Fibroblast of villous mesenchyme (primary cell): ENCODE measurements at regions not wholly inside any gene's neighbourhood (a gene's known extent, or its start where the extent isn't known, plus 50 kb on each side); places are given as distances from the start of the nearest gene placed in this dataset.

Experiments used
- DNase-seq: peaks from one replicate; pipeline ENCODE4 v3.0.0-alpha.2; 2010; ENCODE audit warnings: low read depth
- H3K4me3 ChIP-seq: 2 replicates; pipeline ENCODE4 v1.5.1; 2011; ENCODE audit warnings: low read depth, mild to moderate bottlenecking, low read length
- TF ChIP-seq, protein P1 (sequence below): IDR thresholded peaks from 2 replicates; pipeline ENCODE4 v1.5.1; 2012; ENCODE audit warnings: low read depth, mild to moderate bottlenecking, low read length; ENCODE audit not compliant: insufficient read depth

DNA sequence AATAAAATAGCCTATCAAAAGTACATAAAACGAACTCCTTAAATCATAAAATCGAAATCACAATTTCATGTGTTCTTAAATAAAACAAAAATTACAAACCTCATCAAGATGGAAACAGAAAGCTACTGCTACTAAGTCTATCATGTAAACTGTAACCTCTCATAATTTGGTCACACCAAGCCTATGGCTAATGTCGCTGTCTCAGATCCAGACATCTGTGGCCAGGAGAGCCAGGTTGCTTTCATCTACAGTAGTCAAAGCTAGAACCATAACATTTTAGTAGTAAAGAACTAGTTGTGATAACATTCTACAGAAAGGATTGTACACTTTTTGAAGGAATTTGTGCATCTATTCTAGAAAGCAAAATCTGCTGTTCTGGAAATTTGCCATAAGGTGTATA is 197.4 kb upstream of the MBNL1 start:
- no peak overlapping the region for H3K4me3 ChIP-seq
- no peak for DNase-seq
- TF ChIP-seq, protein P1, sequence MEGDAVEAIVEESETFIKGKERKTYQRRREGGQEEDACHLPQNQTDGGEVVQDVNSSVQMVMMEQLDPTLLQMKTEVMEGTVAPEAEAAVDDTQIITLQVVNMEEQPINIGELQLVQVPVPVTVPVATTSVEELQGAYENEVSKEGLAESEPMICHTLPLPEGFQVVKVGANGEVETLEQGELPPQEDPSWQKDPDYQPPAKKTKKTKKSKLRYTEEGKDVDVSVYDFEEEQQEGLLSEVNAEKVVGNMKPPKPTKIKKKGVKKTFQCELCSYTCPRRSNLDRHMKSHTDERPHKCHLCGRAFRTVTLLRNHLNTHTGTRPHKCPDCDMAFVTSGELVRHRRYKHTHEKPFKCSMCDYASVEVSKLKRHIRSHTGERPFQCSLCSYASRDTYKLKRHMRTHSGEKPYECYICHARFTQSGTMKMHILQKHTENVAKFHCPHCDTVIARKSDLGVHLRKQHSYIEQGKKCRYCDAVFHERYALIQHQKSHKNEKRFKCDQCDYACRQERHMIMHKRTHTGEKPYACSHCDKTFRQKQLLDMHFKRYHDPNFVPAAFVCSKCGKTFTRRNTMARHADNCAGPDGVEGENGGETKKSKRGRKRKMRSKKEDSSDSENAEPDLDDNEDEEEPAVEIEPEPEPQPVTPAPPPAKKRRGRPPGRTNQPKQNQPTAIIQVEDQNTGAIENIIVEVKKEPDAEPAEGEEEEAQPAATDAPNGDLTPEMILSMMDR, result no peak

DNA sequence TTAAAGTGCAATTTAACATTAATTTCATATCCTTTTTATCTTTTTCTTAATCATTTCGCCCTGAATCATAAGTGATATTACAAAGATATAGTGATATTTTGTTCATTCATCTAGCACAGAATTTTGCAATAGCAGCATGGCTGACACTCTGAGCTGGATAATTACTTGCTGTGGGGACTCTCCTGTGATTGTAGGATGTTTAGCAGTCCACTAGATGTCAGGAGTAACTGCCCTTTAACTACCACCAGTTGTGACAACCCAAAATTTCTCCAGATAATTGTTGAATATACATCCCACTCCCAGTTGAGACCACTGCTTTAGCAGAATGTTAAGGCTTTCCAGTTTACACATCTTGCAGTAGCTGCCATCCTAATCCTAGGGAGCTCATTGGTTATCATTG is 196.8 kb upstream of the MBNL1 start:
- no peak overlapping the region for H3K4me3 ChIP-seq
- TF ChIP-seq, protein P1, result peak; percentile 62
- DNase-seq, result peak; percentile 71

DNA sequence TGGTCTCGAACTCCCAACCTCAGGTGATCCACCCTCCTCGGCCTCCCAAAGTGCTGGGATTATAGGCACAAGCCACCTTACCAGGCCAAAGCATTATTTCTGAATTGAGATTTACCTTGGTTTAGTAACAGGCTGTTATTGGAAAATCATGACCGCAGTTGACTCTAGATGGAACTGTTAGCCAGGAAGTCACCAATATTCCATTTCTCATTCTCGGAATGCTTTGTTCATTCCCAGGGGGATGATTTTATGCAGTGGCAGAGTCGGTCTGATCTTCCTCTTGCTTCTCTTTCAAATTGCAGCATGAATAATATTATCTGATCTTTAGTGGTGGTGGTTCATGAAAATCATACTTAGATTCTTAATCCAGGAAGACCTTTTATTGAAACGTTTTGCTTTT is 195.5 kb upstream of the MBNL1 start:
- DNase-seq, result peak; percentile 38
- no peak overlapping the region for H3K4me3 ChIP-seq
- TF ChIP-seq, protein P1, result peak; percentile 17

DNA sequence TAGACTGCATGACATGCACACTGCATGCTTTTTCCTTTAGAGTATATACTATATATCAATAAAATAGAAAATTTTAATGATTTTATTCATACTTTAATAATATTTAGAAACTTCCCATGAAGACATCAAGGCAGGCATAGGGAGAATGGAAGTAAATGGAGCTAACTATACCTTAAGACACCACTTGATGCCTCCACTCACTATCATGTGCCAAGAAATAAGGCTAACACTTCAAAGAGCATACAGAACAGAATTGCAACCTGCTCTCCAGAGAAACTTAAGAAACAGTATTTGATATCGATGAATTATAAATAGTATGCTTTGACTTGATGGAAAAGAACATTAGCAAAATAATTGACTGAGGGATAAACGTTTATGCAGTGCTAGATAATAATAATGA is 192.6 kb upstream of the MBNL1 start:
- H3K4me3 ChIP-seq, result no peak overlapping the region
- TF ChIP-seq, protein P1, result no peak
- no peak for DNase-seq

DNA sequence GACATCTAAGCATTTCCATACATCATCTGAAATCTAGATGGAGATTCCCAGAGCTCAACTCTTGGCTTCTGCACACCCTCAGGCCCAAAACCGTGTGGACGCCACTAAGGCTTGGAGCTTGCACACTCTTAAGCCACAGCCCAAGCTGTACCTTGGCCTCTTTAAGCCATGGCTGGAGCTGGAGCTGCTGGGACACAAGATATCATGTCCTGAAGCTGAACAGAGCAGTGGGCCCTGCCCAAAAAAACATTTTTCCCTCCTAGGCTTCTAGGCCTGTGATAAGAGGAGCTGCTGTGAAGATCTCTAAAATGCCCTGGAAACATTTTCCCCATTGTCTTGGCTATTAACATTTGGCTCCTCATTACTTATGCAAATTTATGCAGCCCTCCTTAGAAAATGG is 188.7 kb upstream of the MBNL1 start:
- DNase-seq, result no peak
- TF ChIP-seq, protein P1, result no peak
- H3K4me3 ChIP-seq, result no peak overlapping the region

DNA sequence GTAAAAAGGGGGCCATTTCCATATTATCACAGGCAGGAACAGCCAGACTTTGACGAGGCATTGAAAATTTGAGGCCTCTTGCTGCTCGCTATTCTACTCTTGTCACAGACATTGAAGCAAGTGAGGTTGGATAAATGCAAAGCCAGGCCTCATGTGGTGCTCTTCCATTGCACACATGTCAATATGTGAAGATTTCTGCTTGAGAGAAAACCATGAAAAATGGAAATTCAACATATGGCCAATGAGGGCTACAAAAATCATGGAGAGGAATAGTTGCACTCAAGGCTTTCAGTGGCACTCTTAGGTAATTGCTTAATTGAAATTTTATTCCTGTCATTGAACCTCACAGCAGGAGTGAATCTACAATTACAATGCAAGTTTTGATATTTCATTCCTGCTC is 185.6 kb upstream of the MBNL1 start:
- TF ChIP-seq, protein P1, result no peak
- H3K4me3 ChIP-seq, result no peak overlapping the region
- no peak for DNase-seq

DNA sequence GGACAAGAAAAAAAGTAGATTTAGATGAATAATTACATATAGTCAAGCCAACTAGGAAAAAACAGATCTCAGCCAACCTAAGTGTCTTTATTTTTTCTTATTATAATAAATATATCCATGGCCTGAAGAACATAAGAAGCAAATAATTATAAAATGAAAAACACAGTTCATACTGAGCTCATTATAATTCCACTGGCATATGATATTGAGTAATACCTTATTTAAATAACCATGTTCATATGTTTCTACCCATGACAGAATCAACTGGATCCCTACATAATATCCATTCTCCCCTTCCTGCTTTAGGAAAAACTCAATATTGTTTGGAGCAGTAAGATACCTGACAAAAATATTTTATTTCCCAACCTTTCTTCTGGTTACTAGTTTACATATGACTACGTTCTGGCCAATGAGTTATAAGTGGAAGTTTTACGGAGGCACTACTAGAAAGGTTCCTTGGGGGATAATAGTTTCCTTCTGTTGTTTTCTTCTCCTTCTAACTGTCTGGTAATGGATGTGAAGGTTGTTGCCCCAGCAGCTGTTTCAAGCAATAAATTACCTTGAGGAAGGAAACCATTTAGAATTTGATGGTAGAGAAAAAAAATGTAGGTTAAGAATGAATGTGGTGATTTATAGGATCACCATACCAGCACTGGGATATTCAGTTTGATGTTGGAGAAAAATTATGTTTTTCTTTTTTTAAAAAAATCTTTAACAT is 184.1 kb upstream of the MBNL1 start:
- DNase-seq, result no peak
- TF ChIP-seq, protein P1, result no peak
- H3K4me3 ChIP-seq, result no peak overlapping the region
